ENCODE measurements at regions not wholly inside any gene's neighbourhood (a gene's known extent, or its start where the extent isn't known, plus 50 kb on each side); places are given as distances from the start of the nearest gene placed in this dataset.

DNA sequence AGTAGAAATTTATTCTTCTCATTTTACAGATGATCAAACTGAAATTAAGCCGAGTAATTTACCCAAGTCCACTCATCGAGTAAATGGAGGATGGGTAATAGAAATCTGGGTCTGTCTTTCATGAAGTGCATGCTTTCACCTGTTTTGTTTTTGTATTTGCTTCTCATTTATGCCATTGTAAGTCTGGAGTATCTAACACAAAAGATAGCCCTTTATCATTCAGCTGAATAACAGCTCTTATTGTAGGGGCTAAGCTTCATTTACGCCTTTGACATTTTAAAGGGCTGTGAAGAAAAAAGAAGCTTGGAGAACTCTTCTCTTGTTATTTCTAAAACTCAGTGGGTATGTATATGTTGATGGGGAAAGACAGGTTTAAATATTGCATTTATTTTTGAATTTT lies 1196.2 kb upstream of the TENM4 start:
- DNase-seq (ENCODE audit: low read depth in 1 of 2, low spot score in 1 of 2) = no peak
- in situ Hi-C loops (cut with HindIII; ENCODE audit: low pct_unique_long_range_greater_than_20kb, low sequenced_read_pairs) = no loop called here
- no peak for TF ChIP-seq JUND (IDR thresholded peaks at IDR 0.05; ENCODE audit: low read depth)

DNA sequence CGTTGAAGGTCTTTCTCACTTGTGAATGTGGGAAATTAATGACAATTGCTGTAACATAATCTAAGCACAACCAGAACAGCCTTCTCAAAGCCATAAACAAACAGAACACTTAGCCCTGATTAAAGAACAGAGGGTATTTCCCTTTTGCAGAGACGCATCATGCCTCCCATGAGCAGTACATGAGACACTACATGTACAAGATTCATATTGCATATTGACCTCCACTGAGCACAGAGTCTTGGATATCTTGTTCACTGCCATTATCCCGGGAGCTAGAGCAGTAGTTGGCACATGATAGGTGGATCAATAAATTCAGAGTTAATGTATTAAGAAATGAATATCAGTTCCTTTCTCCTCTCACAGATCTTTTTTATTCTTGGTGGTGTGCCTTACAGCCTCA lies 1194.3 kb upstream of the TENM4 start:
- in situ Hi-C loops (cut with HindIII; ENCODE audit: low pct_unique_long_range_greater_than_20kb, low sequenced_read_pairs) = no loop called here
- no peak for TF ChIP-seq JUND (IDR thresholded peaks at IDR 0.05; ENCODE audit: low read depth)
- no peak for DNase-seq (ENCODE audit: low read depth in 1 of 2, low spot score in 1 of 2)

- TF ChIP-seq JUND (IDR thresholded peaks at IDR 0.05; ENCODE audit: low read depth) = no peak
- DNase-seq (ENCODE audit: low read depth in 1 of 2, low spot score in 1 of 2) = no peak
- in situ Hi-C loops (cut with HindIII; ENCODE audit: low pct_unique_long_range_greater_than_20kb, low sequenced_read_pairs) = no loop called here
Observed at GRCh38 chr11:80632691-80633090, 1191.9 kb upstream of the TENM4 start.

- in situ Hi-C loops (cut with HindIII; ENCODE audit: low pct_unique_long_range_greater_than_20kb, low sequenced_read_pairs) = no loop called here
- no peak for DNase-seq (ENCODE audit: low read depth in 1 of 2, low spot score in 1 of 2)
- no peak for TF ChIP-seq JUND (IDR thresholded peaks at IDR 0.05; ENCODE audit: low read depth)
Observed at GRCh38 chr11:80632156-80632555, 1191.3 kb upstream of the TENM4 start.

DNA sequence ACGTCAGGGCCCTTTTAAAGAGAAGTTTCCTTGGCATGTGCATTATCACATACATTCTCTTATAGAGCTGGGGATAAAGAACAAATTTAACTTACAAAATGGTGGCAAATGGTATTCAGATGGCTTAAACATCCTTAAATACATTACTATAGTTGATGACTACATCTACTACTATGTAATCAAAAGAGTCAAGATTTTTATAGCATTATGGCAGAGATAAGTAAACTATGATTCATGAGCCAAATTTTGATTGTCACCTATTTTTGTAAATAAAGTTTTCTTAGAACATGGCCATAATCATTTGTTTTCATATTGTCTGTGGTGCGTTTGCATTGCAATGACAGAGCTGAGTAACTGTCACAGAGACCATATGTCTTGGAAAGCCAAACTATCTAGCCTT lies 1188.6 kb upstream of the TENM4 start:
- no peak for DNase-seq (ENCODE audit: low read depth in 1 of 2, low spot score in 1 of 2)
- no peak for TF ChIP-seq JUND (IDR thresholded peaks at IDR 0.05; ENCODE audit: low read depth)
- in situ Hi-C loops (cut with HindIII; ENCODE audit: low pct_unique_long_range_greater_than_20kb, low sequenced_read_pairs) = no loop called here

DNA sequence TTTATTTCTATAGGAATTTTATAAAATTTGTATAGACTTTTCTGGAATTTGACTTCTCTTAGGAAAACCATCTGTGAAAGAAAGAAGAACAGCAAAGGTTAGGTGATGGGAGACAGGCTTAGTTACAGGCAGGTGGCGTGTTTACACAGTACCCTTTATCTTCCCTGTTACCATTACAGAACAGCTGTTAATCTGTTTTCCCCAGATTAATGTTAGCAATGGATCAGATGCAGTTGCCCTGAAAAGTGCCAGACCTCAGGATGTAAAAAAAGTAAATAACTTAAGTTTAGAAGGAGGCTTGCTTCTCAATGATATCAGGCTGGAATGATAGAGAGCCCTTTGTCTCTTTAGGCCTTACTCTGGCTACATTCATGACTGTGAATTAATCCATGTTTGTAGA lies 1186.5 kb upstream of the TENM4 start:
- DNase-seq (ENCODE audit: low read depth in 1 of 2, low spot score in 1 of 2) = no peak
- no peak for TF ChIP-seq JUND (IDR thresholded peaks at IDR 0.05; ENCODE audit: low read depth)
- in situ Hi-C loops (cut with HindIII; ENCODE audit: low pct_unique_long_range_greater_than_20kb, low sequenced_read_pairs) = no loop called here

- TF ChIP-seq JUND (IDR thresholded peaks at IDR 0.05; ENCODE audit: low read depth) = no peak
- DNase-seq (ENCODE audit: low read depth in 1 of 2, low spot score in 1 of 2) = no peak
- in situ Hi-C loops (cut with HindIII; ENCODE audit: low pct_unique_long_range_greater_than_20kb, low sequenced_read_pairs) = no loop called here
Observed at GRCh38 chr11:80626721-80627120, 1185.9 kb upstream of the TENM4 start.

DNA sequence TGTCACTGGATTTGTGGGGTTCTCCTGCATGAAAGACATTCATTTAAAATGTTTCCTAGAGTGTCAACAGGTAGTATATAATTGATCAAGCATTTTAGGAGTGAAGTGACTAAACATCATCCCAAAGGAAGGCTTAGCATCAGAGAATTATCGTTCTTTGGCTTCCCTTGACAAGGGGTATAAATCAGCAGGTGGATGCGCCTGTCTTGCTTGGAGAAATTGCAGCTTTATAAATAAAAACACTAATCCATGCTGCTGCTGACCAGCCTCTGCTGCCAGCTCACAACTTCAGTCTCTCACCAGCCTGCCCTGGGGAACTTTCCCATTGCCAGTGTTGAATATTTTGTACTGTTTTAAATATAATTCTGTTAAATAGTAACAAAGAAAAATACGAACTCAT lies 1184.7 kb upstream of the TENM4 start:
- DNase-seq (ENCODE audit: low read depth in 1 of 2, low spot score in 1 of 2) = no peak
- in situ Hi-C loops (cut with HindIII; ENCODE audit: low pct_unique_long_range_greater_than_20kb, low sequenced_read_pairs) = no loop called here
- no peak for TF ChIP-seq JUND (IDR thresholded peaks at IDR 0.05; ENCODE audit: low read depth)

GRCh38 chr11:80621871-80622270 lies 1181.0 kb upstream of the TENM4 start:
- TF ChIP-seq JUND (IDR thresholded peaks at IDR 0.05; ENCODE audit: low read depth) = no peak
- in situ Hi-C loops (cut with HindIII; ENCODE audit: low pct_unique_long_range_greater_than_20kb, low sequenced_read_pairs) = no loop called here
- no peak for DNase-seq (ENCODE audit: low read depth in 1 of 2, low spot score in 1 of 2)

- in situ Hi-C loops (cut with HindIII; ENCODE audit: low pct_unique_long_range_greater_than_20kb, low sequenced_read_pairs) = no loop called here
- no peak for DNase-seq (ENCODE audit: low read depth in 1 of 2, low spot score in 1 of 2)
- no peak for TF ChIP-seq JUND (IDR thresholded peaks at IDR 0.05; ENCODE audit: low read depth)
Observed at GRCh38 chr11:80620867-80621266, 1180.0 kb upstream of the TENM4 start.

- in situ Hi-C loops (cut with HindIII; ENCODE audit: low pct_unique_long_range_greater_than_20kb, low sequenced_read_pairs) = no loop called here
- TF ChIP-seq JUND (IDR thresholded peaks at IDR 0.05; ENCODE audit: low read depth) = no peak
Observed at GRCh38 chr11:80617156-80617555, 1176.3 kb upstream of the TENM4 start.

DNA sequence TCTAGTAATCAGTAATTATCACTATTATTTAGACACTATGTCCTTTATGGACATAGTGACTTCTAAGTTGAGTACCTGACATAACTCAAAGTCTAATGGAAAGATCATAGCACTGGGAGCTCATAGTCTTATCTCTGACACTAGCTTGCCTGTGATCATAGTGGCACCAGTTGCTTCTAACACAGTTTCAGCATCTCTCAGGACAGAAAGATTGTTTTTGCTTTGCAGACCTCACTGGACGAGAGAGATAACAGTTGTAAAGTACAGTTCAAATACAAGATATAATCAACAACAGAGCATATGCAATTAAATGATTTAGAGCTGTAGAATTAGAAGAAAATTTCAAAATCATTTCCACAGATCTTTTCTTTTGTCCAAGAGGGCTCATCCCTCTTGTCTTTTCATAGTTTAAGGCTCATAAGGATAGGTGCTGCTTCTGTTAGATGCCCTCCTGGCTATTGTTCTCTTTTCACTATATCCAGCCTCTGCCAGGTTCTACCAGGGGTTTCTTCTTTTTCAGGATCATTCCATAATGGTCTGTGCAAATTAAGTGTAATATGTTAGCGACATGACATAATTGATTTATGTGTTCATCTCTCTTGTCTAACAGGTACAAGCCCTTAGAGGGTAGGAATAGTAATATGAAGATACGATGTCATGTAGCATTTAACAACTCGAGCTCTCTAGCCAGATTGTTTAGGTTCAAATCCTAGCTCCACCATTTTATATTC lies 1175.4 kb upstream of the TENM4 start:
- in situ Hi-C loops (cut with HindIII; ENCODE audit: low pct_unique_long_range_greater_than_20kb, low sequenced_read_pairs) = no loop called here
- DNase-seq (ENCODE audit: low read depth in 1 of 2, low spot score in 1 of 2) = no peak
- TF ChIP-seq JUND (IDR thresholded peaks at IDR 0.05; ENCODE audit: low read depth) = no peak

More at GRCh38 chr11:80617156-80617555, 1176.3 kb upstream of the TENM4 start:
- DNase-seq (ENCODE audit: low read depth in 1 of 2, low spot score in 1 of 2) = no peak

DNA sequence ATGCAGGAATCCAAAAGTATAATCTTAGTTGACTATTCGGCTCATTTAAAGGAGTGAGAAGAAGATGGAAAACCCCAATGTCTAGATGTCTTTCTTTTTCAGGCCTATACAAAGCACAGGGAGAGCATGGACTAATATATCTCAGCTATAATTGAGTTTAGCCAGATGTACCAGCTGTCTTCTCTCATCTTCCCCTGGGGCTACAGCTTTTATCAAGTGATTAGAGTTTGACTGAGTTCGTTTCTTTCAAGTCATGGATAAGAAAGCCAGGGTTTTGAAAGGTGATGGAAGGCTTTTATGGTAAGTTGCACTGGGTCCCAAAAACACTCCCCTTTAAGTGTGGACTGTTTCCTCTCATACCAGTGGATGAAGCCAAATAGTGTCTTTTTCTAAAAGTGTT lies 1172.8 kb upstream of the TENM4 start:
- DNase-seq (ENCODE audit: low read depth in 1 of 2, low spot score in 1 of 2) = no peak
- in situ Hi-C loops (cut with HindIII; ENCODE audit: low pct_unique_long_range_greater_than_20kb, low sequenced_read_pairs) = no loop called here
- no peak for TF ChIP-seq JUND (IDR thresholded peaks at IDR 0.05; ENCODE audit: low read depth)

- DNase-seq (ENCODE audit: low read depth in 1 of 2, low spot score in 1 of 2) = no peak
- in situ Hi-C loops (cut with HindIII; ENCODE audit: low pct_unique_long_range_greater_than_20kb, low sequenced_read_pairs) = no loop called here
- TF ChIP-seq JUND (IDR thresholded peaks at IDR 0.05; ENCODE audit: low read depth) = no peak
Observed at GRCh38 chr11:80610516-80610915, 1169.7 kb upstream of the TENM4 start.
